ENCODE measurements at regions not wholly inside any gene's neighbourhood (a gene's known extent, or its start where the extent isn't known, plus 50 kb on each side); places are given as distances from the start of the nearest gene placed in this dataset.
A peak's percentile ranks its signal among the peaks of the same experiment; 100 is the strongest.

DNA sequence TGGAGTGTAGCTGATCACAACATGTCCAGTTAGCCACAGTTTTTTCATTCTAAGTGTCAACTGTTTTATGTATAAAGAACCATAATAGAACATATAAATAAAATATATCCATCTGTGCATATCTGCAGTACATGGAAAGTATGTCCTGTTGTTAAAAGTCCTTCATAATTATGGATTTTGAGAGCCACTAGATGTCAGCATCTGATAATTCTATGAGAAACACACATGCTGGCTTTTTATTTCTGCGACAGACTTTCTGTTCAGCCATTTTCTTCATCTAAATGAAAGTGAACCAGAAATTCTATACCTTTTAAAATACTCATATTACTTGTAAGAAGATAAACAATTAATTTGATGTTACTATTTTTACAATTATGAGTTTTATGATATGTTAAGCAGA lies 251.5 kb downstream of the GPM6A start:
- DNase-seq, result peak; percentile 63

DNA sequence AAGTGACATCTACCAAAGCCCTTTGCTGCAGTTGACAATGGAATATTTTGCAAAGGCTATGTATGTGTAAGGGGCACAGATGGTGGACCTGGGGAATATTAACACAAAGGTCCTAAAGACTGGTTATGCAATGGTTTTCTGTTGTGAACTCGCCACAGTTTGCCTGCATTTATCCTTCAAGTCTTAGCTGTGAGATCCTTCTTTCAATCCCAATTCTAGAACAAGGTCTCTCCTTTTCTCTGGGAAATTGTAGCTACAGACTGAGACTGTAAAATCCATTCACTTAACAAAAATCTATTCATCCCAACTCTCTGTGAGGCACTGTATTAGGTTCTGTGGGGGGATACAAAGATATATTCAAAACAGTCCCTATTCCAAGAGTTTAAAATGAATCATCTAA lies 250.4 kb downstream of the GPM6A start:
- DNase-seq, result no peak

GRCh38 chr4:175562111-175562510 lies 250.0 kb downstream of the GPM6A start:
- DNase-seq, result no peak

DNA sequence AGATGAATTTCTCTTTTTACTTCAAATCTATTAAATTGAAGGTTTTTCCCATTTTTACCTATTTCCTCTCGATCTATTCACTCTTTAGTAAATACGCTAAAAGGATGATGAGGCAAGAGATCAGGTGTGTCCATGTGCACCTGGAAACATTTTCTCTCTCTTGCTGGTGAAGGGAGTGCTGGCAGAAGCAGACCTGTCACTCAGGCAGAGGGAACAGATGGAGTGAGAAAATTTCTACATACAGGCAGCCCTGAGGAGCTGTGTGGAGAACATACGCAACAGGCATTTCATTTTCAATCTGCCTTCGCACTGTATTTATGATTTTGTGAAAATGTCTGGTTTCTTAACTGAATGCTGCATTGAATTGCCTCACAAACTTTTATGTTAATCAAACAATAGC lies 249.5 kb downstream of the GPM6A start:
- no peak for DNase-seq

Measured in midbrain (tissue), 1 donor.